ENCODE measurements at regions not wholly inside any gene's neighbourhood (a gene's known extent, or its start where the extent isn't known, plus 50 kb on each side); places are given as distances from the start of the nearest gene placed in this dataset.

- no peak for DNase-seq (ENCODE audit: low spot score)
- TF ChIP-seq CTCF (IDR thresholded peaks at IDR 0.05; ENCODE audit: extremely low read depth, missing control alignments), result no peak
Measured at GRCh38 chr12:97938031-97938430, 475.4 kb downstream of the RMST start.

- no peak for DNase-seq (ENCODE audit: low spot score)
- no peak for TF ChIP-seq CTCF (IDR thresholded peaks at IDR 0.05; ENCODE audit: extremely low read depth, missing control alignments)
Measured at GRCh38 chr12:97939156-97939555, 476.6 kb downstream of the RMST start.

- TF ChIP-seq CTCF (IDR thresholded peaks at IDR 0.05; ENCODE audit: extremely low read depth, missing control alignments), result no peak
- no peak for DNase-seq (ENCODE audit: low spot score)
Measured at GRCh38 chr12:97940105-97940504, 477.5 kb downstream of the RMST start.

GRCh38 chr12:97940629-97941028 is 478.0 kb downstream of the RMST start:
- DNase-seq (ENCODE audit: low spot score), result no peak
- no peak for TF ChIP-seq CTCF (IDR thresholded peaks at IDR 0.05; ENCODE audit: extremely low read depth, missing control alignments)

- DNase-seq (ENCODE audit: low spot score), result no peak
- no peak for TF ChIP-seq CTCF (IDR thresholded peaks at IDR 0.05; ENCODE audit: extremely low read depth, missing control alignments)
Measured at GRCh38 chr12:97941686-97942354, 479.2 kb downstream of the RMST start.

- TF ChIP-seq CTCF (IDR thresholded peaks at IDR 0.05; ENCODE audit: extremely low read depth, missing control alignments), result no peak
- DNase-seq (ENCODE audit: low spot score), result no peak
Measured at GRCh38 chr12:97943359-97943758, 480.8 kb downstream of the RMST start.

- no peak for TF ChIP-seq CTCF (IDR thresholded peaks at IDR 0.05; ENCODE audit: extremely low read depth, missing control alignments)
- DNase-seq (ENCODE audit: low spot score), result no peak
Measured at GRCh38 chr12:97944576-97944975, 482.0 kb downstream of the RMST start.
